HFFc6 (cell line): ENCODE measurements at regions not wholly inside any gene's neighbourhood (a gene's known extent, or its start where the extent isn't known, plus 50 kb on each side); places are given as distances from the start of the nearest gene placed in this dataset.
"Not testable (repeated sequence)": the region's sequence is repeated elsewhere in the genome, so short reads cannot be mapped to it uniquely, and the experiment has no call there.

Experiments
- DNase-seq: peaks from one replicate; pipeline ENCODE4 v3.0.0-alpha.2; 2018
- H3K27ac Mint-ChIP-seq: 2 replicates; pipeline ENCODE4 v1.8.0; 2020; ENCODE audit warnings: mild to moderate bottlenecking, mixed read lengths
- H3K27me3 Mint-ChIP-seq: 2 replicates; pipeline ENCODE4 v1.8.0; 2021; ENCODE audit warnings: mild to moderate bottlenecking, moderate library complexity, mixed read lengths; ENCODE audit not compliant: insufficient read depth
- H3K36me3 Mint-ChIP-seq: 2 replicates; pipeline ENCODE4 v1.8.0; 2021; ENCODE audit warnings: low read depth, mixed read lengths
- H3K4me1 Mint-ChIP-seq: 2 replicates; pipeline ENCODE4 v1.8.0; 2020; ENCODE audit warnings: low read depth, mixed read lengths
- H3K4me3 Mint-ChIP-seq: 2 replicates; pipeline ENCODE4 v1.8.0; 2020; ENCODE audit warnings: mild to moderate bottlenecking, moderate library complexity, mixed read lengths
- H3K9me3 Mint-ChIP-seq: 2 replicates; pipeline ENCODE4 v1.8.0; 2020; ENCODE audit warnings: mild to moderate bottlenecking, mixed read lengths
- TF ChIP-seq, protein P1 (sequence below): fragments of 200-600 bp; sonication (generic); IDR thresholded peaks from 2 replicates; pipeline ENCODE4 v1.5.0; 2021; ENCODE audit warnings: antibody characterized with exemption, mild to moderate bottlenecking

DNA sequence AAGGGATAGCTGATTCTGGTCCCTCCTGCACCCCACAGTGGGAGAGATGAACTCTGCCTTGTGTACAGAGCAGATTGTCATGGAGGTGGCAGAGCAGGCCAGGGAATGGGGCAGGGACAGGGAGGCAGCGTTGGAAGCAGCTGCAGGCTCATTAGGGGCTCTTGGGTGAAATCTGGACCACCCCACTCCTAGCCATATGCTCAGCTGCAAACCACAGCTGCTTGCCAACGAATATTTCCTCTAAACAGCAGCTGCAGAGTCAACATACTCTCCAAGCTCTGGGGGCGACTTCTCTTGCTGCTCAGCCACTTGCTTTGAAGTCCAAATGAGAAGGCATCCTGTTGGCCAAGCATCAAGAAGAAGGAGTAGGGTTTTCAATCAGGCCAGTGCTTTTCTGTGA is 302.3 kb upstream of the AUTS2 start:
- Mint-ChIP-seq H3K4me1 (no peaks in the 10 kb centered on the region), H3K36me3 (peaks cover 9% of the 10 kb centered on the region; the same call in 1 of the 2 replicates), H3K9me3 (peaks cover 53% of the 10 kb centered on the region), H3K4me3 (no peak overlapping the region), H3K27me3 (no peaks in the 10 kb centered on the region), H3K27ac (no peak overlapping the region)
- DNase-seq: no peak
- TF ChIP-seq, protein P1, sequence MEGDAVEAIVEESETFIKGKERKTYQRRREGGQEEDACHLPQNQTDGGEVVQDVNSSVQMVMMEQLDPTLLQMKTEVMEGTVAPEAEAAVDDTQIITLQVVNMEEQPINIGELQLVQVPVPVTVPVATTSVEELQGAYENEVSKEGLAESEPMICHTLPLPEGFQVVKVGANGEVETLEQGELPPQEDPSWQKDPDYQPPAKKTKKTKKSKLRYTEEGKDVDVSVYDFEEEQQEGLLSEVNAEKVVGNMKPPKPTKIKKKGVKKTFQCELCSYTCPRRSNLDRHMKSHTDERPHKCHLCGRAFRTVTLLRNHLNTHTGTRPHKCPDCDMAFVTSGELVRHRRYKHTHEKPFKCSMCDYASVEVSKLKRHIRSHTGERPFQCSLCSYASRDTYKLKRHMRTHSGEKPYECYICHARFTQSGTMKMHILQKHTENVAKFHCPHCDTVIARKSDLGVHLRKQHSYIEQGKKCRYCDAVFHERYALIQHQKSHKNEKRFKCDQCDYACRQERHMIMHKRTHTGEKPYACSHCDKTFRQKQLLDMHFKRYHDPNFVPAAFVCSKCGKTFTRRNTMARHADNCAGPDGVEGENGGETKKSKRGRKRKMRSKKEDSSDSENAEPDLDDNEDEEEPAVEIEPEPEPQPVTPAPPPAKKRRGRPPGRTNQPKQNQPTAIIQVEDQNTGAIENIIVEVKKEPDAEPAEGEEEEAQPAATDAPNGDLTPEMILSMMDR: no peak

GRCh38 chr7:69301253-69301652 is 297.0 kb upstream of the AUTS2 start:
- H3K9me3 Mint-ChIP-seq: peaks cover 52% of the 10 kb centered on the region
- no peak for DNase-seq
- H3K36me3 Mint-ChIP-seq: peaks cover 9% of the 10 kb centered on the region; the same call in 1 of the 2 replicates
- H3K4me1 Mint-ChIP-seq: no peaks in the 10 kb centered on the region
- TF ChIP-seq, protein P1: no peak
- H3K27ac Mint-ChIP-seq: no peak overlapping the region
- H3K27me3 Mint-ChIP-seq: no peaks in the 10 kb centered on the region
- H3K4me3 Mint-ChIP-seq: no peak overlapping the region

DNA sequence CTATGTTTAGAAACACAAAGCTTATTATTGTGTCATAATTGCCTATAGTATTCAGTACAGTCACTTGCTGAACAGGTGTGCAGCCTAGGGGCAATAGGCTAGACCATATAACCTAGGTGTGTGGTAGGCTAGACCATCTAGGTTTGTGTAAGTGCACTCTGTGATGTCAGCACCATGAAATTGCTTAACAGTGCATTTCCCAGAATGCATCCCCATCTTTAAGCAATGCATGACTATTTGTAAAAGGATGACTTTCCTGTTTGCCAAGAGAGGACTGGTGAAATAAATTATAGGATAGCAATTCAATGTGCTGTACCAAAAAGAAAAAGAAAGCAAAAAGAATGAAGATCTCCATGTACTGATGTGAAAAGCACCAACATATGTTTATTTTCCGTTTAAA is 288.7 kb upstream of the AUTS2 start:
- H3K27ac Mint-ChIP-seq: no peak overlapping the region
- H3K27me3 Mint-ChIP-seq: no peaks in the 10 kb centered on the region
- no peaks in the 10 kb centered on the region for H3K36me3 Mint-ChIP-seq
- no peaks in the 10 kb centered on the region for H3K4me1 Mint-ChIP-seq
- peaks cover 34% of the 10 kb centered on the region for H3K9me3 Mint-ChIP-seq
- no peak for DNase-seq
- no peak overlapping the region for H3K4me3 Mint-ChIP-seq
- TF ChIP-seq, protein P1: no peak

GRCh38 chr7:69311489-69311888 is 286.8 kb upstream of the AUTS2 start:
- DNase-seq: no peak
- Mint-ChIP-seq H3K27me3 (peaks cover 1% of the 10 kb centered on the region; the same call in 1 of the 2 replicates), H3K4me3 (no peak overlapping the region), H3K27ac (no peak overlapping the region), H3K4me1 (no peaks in the 10 kb centered on the region), H3K36me3 (no peaks in the 10 kb centered on the region), H3K9me3 (peaks cover 28% of the 10 kb centered on the region)
- TF ChIP-seq, protein P1: no peak

DNA sequence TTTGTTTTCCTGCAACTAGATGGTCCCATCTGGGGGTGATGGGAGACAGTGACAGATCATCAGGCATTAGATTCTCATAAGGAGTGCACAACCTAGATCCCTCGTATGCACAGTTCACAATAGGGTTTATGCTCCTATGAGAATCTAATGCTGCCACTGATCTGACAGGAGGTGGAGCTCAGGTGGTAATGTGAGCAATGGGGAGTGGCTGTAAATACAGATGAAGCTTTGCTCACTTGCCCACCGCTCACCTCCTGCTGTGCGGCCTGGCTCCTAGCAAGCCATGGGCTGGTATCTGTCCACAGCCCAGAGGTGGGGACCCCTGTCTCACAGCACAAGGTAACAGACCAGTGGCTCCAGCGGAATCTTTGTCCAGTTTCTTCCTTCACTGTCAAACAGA is 284.4 kb upstream of the AUTS2 start:
- not testable (repeated sequence) for H3K36me3 Mint-ChIP-seq, H3K27ac Mint-ChIP-seq, H3K4me1 Mint-ChIP-seq, H3K27me3 Mint-ChIP-seq, DNase-seq, H3K4me3 Mint-ChIP-seq
- peaks cover 35% of the 10 kb centered on the region for H3K9me3 Mint-ChIP-seq

GRCh38 chr7:69318794-69319193 is 279.5 kb upstream of the AUTS2 start:
- H3K4me3 Mint-ChIP-seq: no peak overlapping the region
- TF ChIP-seq, protein P1: no peak
- H3K9me3 Mint-ChIP-seq: peaks cover 36% of the 10 kb centered on the region
- H3K4me1 Mint-ChIP-seq: no peaks in the 10 kb centered on the region
- H3K27me3 Mint-ChIP-seq: peaks cover 1% of the 10 kb centered on the region; the same call in 1 of the 2 replicates
- no peak overlapping the region for H3K27ac Mint-ChIP-seq
- no peaks in the 10 kb centered on the region for H3K36me3 Mint-ChIP-seq
- no peak for DNase-seq
